ENCODE measurements at regions not wholly inside any gene's neighbourhood (a gene's known extent, or its start where the extent isn't known, plus 50 kb on each side); places are given as distances from the start of the nearest gene placed in this dataset.

GRCh38 chr12:93127107-93127560 is 198.0 kb upstream of the EEA1 start:
- peak overlapping the region in 1 of 2 donors; percentile 84 for H3K27ac ChIP-seq
- no peaks in the 10 kb centered on the region for H3K9me3 ChIP-seq
- no peak overlapping the region for H3K4me3 ChIP-seq
- 39 to 56% (median 46%) methylated on average over 7 of the region's 7 CpGs for WGBS, 3 donors
- intact Hi-C loops (cut with DNase I), result loop anchor here in 1 of 4 donors (10.0 kb wide), 1 partner anchor 118 kb away; no protein-coding TSS in a partner anchor
- no peak for TF ChIP-seq CTCF (IDR thresholded peaks at IDR 0.05)
- TF ChIP-seq EP300 (IDR thresholded peaks at IDR 0.05), result no peak
- no peak for TF ChIP-seq POLR2A (IDR thresholded peaks at IDR 0.05)
- no peak for DNase-seq
- H3K4me1 ChIP-seq (ENCODE audit: insufficient read depth), result peaks cover 9% of the 10 kb centered on the region
- H3K27me3 ChIP-seq, result no peaks in the 10 kb centered on the region
- no peaks in the 10 kb centered on the region for H3K36me3 ChIP-seq

GRCh38 chr12:93127582-93128331 is 198.7 kb upstream of the EEA1 start:
- DNase-seq, result peak; percentile 70 to 88 (median 80)
- peaks cover 7% of the 10 kb centered on the region for H3K4me1 ChIP-seq (ENCODE audit: insufficient read depth)
- intact Hi-C loops (cut with DNase I), result loop anchor here in 1 of 4 donors (10.0 kb wide), 1 partner anchor 117 kb away; no protein-coding TSS in a partner anchor
- H3K9me3 ChIP-seq, result no peaks in the 10 kb centered on the region
- no peak overlapping the region for H3K4me3 ChIP-seq
- TF ChIP-seq CTCF (IDR thresholded peaks at IDR 0.05) (peak in 2 of 3 donors; percentile 73 to 75), EP300 (IDR thresholded peaks at IDR 0.05) (no peak)
- no peaks in the 10 kb centered on the region for H3K36me3 ChIP-seq
- no peaks in the 10 kb centered on the region for H3K27me3 ChIP-seq
- 47 to 54% (median 52%) methylated on average over 16 of the region's 16 CpGs for WGBS, 3 donors
- H3K27ac ChIP-seq, result peak overlapping the region; percentile 32 to 84

GRCh38 chr12:93128332-93128707 is 199.2 kb upstream of the EEA1 start:
- DNase-seq, result peak in 2 of 5 donors; percentile 20 to 39
- peak overlapping the region; percentile 32 to 84 for H3K27ac ChIP-seq
- intact Hi-C loops (cut with DNase I), result loop anchor here in 1 of 4 donors (10.0 kb wide), 1 partner anchor 116 kb away; no protein-coding TSS in a partner anchor
- no peaks in the 10 kb centered on the region for H3K27me3 ChIP-seq
- peaks cover 7% of the 10 kb centered on the region for H3K4me1 ChIP-seq (ENCODE audit: insufficient read depth)
- no peak overlapping the region for H3K4me3 ChIP-seq
- H3K36me3 ChIP-seq, result no peaks in the 10 kb centered on the region
- WGBS, 3 donors, result 94 to 97% (median 95%) methylated on average over 6 of the region's 6 CpGs
- TF ChIP-seq POLR2A (IDR thresholded peaks at IDR 0.05) (no peak), CTCF (IDR thresholded peaks at IDR 0.05) (no peak), EP300 (IDR thresholded peaks at IDR 0.05) (no peak)
- H3K9me3 ChIP-seq, result no peaks in the 10 kb centered on the region

- no peaks in the 10 kb centered on the region for H3K9me3 ChIP-seq
- DNase-seq, result no peak
- 75 to 85% (median 83%) methylated on average over 4 of the region's 4 CpGs for WGBS, 3 donors
- intact Hi-C loops (cut with DNase I), result no loop called here
- TF ChIP-seq CTCF (IDR thresholded peaks at IDR 0.05) (no peak), EP300 (IDR thresholded peaks at IDR 0.05) (no peak), POLR2A (IDR thresholded peaks at IDR 0.05) (no peak)
- peaks cover 7% of the 10 kb centered on the region for H3K4me1 ChIP-seq (ENCODE audit: insufficient read depth)
- no peak overlapping the region for H3K4me3 ChIP-seq
- H3K36me3 ChIP-seq, result no peaks in the 10 kb centered on the region
- H3K27ac ChIP-seq, result no peak overlapping the region
- H3K27me3 ChIP-seq, result no peaks in the 10 kb centered on the region
Observed at GRCh38 chr12:93130366-93131054, 201.4 kb upstream of the EEA1 start.

Data from ovary (tissue), 7 donors.